HG03354 (cell line): ENCODE measurements at regions not wholly inside any gene's neighbourhood (a gene's known extent, or its start where the extent isn't known, plus 50 kb on each side); places are given as distances from the start of the nearest gene placed in this dataset.
"Not testable (repeated sequence)": the region's sequence is repeated elsewhere in the genome, so short reads cannot be mapped to it uniquely, and the experiment has no call there.

Source experiments
- ATAC-seq: cut with Tn5 transposase; IDR thresholded peaks from one replicate; pipeline ENCODE4 v1.9.1; 2021; ENCODE audit warnings: mild to moderate bottlenecking; ENCODE audit not compliant: unreplicated experiment, poor library complexity, severe bottlenecking

- ATAC-seq, result no peak
These were observed 321.2 kb upstream of the TMEFF2 start for GRCh38 chr2:192515937-192516336.

DNA sequence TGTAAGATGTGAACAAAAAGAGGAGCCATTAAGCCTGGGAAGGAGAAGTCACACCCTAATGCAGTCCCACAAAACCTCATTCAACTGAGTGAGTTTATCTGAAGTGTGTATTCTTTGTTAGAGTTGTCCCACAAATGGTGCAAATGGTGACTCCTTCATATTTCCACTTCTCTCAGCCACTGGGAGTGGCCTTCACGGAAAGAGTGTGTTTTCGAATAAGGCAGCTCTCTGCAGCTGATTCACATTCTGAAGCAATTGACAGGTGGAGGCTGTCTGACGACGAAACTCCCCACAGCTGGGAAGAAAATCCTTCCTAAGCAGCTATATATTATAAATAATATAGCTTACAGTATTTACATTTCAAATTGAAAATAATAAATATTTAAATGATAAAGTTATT is 318.8 kb upstream of the TMEFF2 start:
- no peak for ATAC-seq

GRCh38 chr2:192507836-192508450 is 313.2 kb upstream of the TMEFF2 start:
- ATAC-seq, result not testable (repeated sequence)

DNA sequence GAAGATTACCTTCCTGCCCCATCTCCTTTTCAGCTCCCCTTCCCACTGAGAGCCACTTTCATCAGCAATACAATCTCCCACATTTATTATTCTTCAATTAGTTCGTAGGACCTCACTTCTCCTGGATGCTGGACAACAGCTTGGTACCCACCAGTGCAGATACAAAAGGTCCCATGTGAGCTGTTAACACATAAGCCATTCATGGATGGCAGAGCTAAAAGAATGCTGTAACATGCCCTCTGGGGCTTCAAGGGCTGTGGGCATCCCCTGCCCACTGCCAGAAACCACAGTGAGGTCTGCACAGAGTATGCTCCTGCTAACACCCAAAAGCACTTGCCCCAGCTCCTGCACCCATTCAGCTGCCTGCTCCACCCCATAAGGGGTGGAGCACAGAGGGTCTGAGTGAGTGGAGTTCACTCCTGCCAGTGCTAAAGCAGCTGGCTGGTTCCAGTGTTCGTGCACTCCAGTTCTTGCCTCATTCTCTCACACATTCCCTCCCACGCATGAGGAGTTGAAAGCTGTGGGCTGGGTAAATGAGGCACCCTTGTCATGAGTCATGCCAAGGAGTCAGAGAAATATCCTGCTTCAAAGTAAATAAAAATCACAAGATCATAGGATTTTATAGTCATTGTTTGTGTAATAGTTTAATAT is 305.9 kb upstream of the TMEFF2 start:
- peak; percentile 57 for ATAC-seq

GRCh38 chr2:192499476-192499875 is 304.7 kb upstream of the TMEFF2 start:
- no peak for ATAC-seq

- no peak for ATAC-seq
These were observed 304.0 kb upstream of the TMEFF2 start for GRCh38 chr2:192498747-192499146.

DNA sequence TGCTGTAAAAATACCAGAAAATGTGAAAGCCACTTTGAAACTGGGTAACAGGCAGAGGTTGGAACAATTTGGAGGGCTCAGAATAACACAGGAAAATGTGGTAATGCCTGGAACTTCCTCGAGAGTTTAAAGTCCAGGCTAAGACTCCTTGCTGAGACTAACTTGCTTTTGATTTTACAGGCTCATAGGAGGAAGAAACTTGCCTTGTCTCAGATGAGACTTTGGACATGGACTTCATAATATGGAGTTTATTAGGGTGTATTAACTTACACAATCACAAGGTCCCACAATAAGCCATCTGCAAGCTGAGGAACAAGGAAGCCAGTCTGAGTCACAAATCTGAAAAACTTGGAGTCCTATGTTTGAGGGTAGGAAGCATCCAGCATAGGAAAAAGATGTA is 293.4 kb upstream of the TMEFF2 start:
- ATAC-seq, result not testable (repeated sequence)

DNA sequence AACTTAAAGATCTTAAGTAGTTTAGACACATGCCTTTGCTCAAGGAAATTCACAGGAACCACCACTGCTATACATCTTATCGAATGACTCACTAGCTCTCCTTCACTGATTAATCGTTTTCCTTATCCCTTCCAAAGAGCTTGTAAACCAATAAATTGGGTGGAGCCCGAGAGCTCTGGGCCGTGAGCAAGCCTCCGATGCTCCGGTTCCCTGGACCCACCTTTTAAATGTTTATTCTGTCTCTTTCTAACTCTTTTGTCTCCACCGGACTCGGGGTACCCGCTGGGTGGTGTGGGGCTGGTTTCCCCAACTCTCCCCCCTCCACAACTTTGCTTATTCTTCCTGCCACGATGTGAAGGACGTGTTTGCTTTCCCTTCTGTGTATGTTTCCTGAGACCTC is 292.9 kb upstream of the TMEFF2 start:
- no peak for ATAC-seq

GRCh38 chr2:192484903-192485302 is 290.2 kb upstream of the TMEFF2 start:
- no peak for ATAC-seq

- ATAC-seq, result no peak
These were observed 286.3 kb upstream of the TMEFF2 start for GRCh38 chr2:192480984-192481383.

GRCh38 chr2:192473331-192473730 is 278.6 kb upstream of the TMEFF2 start:
- ATAC-seq, result no peak

- ATAC-seq, result no peak
These were observed 277.2 kb upstream of the TMEFF2 start for GRCh38 chr2:192471982-192472381.

DNA sequence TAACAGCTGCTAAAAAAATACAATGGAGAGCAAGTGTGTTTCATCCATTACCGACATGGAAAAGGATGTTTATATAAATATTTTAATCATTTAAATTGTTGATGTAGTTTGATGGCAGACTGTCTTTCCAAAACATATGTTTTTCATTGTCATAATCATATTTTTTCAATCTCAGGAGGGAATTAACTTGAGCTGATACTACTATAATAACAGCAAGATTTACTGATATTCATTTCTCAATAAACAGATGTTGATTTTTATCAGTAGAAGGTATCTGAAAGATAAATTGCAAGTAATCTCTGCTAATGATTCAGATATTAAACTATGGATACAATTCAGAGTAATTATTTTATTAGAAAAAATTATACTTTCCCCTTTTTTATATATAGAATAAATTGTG is 274.9 kb upstream of the TMEFF2 start:
- ATAC-seq, result no peak

GRCh38 chr2:192467953-192468660 is 273.4 kb upstream of the TMEFF2 start:
- ATAC-seq, result no peak

GRCh38 chr2:192465141-192465540 is 270.4 kb upstream of the TMEFF2 start:
- no peak for ATAC-seq

- ATAC-seq, result no peak
These were observed 264.7 kb upstream of the TMEFF2 start for GRCh38 chr2:192459422-192459821.

- ATAC-seq, result no peak
These were observed 254.1 kb upstream of the TMEFF2 start for GRCh38 chr2:192448881-192449280.

- ATAC-seq, result no peak
These were observed 249.6 kb upstream of the TMEFF2 start for GRCh38 chr2:192444286-192444838.

GRCh38 chr2:192443831-192444230 is 249.1 kb upstream of the TMEFF2 start:
- no peak for ATAC-seq

DNA sequence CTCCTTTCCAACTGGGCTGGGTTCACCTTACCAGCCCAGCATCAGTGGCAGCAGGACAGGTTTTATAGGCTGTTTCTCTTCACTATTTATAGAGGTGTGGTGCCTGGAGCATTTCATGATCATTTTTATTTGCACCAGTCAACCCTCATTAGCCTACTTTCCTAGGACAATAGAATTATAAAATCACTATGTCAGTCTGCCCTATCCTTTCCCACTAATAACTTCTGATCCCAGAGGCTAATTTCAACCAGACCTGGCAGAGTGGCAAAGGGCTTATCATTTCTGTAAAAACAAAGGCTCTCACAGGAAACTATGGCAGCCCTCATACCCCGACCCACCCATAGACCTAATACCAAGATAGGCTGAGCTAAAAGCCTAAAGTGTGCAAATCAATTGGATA is 243.5 kb upstream of the TMEFF2 start:
- ATAC-seq, result no peak

GRCh38 chr2:192437653-192438052 is 242.9 kb upstream of the TMEFF2 start:
- ATAC-seq, result no peak
